Right cardiac atrium (tissue), 5 donors: ENCODE measurements at regions not wholly inside any gene's neighbourhood (a gene's known extent, or its start where the extent isn't known, plus 50 kb on each side); places are given as distances from the start of the nearest gene placed in this dataset.

ENCODE experiments used
- ATAC-seq, 2 donors: fragments of 200-7000 bp; cut with Tn5 transposase; one replicate each; pipeline versions ENCODE4 v1.8.0 to v1.9.1; 2020; ENCODE audit warnings: moderate library complexity in 2 of 2, mild to moderate bottlenecking in 1 of 2
- DNase-seq, 3 donors: peaks; one replicate each; pipeline ENCODE4 v3.0.0-alpha.2; 2020
- H3K27ac ChIP-seq: one replicate; pipeline ENCODE4 v1.5.1; 2013; ENCODE audit warnings: mild to moderate bottlenecking, low read length, control low read depth, moderate library complexity
- H3K27me3 ChIP-seq: one replicate; pipeline ENCODE4 v1.6.1; 2013; ENCODE audit not compliant: control insufficient read depth, insufficient read depth
- H3K4me1 ChIP-seq: one replicate; pipeline ENCODE4 v1.6.1; 2013; ENCODE audit warnings: low read length; ENCODE audit not compliant: control insufficient read depth, insufficient read depth
- H3K4me3 ChIP-seq: one replicate; pipeline ENCODE4 v1.5.1; 2013; ENCODE audit warnings: low read length, control low read depth
- H3K9me3 ChIP-seq: one replicate; pipeline ENCODE4 v1.6.1; 2013; ENCODE audit warnings: low read length; ENCODE audit not compliant: control insufficient read depth
- WGBS: extraction: QIAGEN DNeasy Blood & Tissue Kit; methylation state at CpG from one replicate; pipeline ENCODE4 v1.1.7; 2013; 5-methylcytosine and 5-hydroxymethylcytosine counted together
- intact Hi-C, 4 donors: fragments of 100-400 bp; cut with DNase I; formaldehyde crosslinking; loops; one replicate each; pipeline versions ENCODE4 v1.11.0 to v1.14.0; 2022 to 2023
- donor health status: healthy with polysubstance abuse.
- donor health status: DM: no; HTN: yes; CAD: no.
- donor health status: DM: no; HTN: no; CAD: no.
- donor health status: DM: no; HTN: yes; CAD: no; lungs with severe emphysema.
- donor health status: DM: yes; HTN: yes; CAD: no.

DNA sequence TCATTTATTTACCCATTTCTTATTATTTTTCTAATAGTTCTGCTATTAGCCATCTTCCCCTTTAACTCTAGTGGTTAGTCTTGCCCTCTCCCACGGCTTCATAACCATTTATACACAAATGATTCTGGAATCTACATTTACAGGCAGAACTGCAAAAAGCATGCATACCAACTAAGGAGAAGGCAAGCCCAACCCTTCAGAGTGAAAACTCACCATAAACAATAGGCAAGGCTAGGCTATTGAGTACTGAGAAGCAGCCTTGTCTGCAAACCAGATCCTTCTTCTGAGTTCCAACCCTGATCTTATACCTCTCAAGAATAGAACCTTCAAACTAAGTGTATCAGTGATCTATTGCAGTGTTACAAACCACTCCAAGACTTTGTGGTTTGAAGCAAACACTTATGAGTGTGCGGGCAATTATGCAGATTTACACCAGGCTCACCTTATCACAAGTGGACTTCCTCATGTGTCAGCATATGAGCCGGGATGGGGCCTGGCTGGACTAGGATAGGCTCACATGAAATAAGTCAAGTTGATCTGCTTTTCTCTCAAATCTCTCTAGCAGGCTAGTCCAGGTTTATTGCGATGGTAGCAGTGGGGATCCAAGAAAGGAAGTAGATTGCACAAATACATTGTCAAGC lies 896.9 kb upstream of the PHF14 start:
- 75% methylated on average over 4 of the region's 4 CpGs for WGBS
- ATAC-seq (no peak), DNase-seq (no peak)
- no peaks in the 10 kb centered on the region for H3K9me3 ChIP-seq
- no peaks in the 10 kb centered on the region for H3K4me1 ChIP-seq
- intact Hi-C loops = no loop called here
- H3K27me3 ChIP-seq = no peaks in the 10 kb centered on the region
- no peak overlapping the region for H3K4me3 ChIP-seq
- no peak overlapping the region for H3K27ac ChIP-seq

DNA sequence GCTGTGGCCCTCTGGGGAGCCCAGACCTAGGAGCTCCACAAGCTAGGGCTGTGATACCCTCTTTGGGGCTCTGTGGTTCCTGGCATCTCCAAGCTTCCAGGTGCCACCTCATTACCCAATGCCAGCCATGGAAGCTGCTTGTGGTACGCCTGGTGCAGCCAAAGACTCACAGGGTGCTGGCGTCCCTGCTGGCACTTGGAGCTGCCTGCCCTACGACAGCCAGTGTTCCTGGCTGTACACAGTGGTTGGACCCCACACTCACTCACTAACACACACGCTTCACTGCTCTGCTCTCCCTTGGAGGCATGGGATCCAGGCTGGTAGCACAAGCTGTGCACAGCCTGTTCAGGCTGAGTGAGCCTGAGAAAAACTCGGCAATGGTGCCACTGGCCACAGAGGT lies 894.1 kb upstream of the PHF14 start:
- 97% methylated on average over 5 of the region's 5 CpGs for WGBS
- Histone ChIP-seq H3K27ac (no peak overlapping the region), H3K9me3 (no peaks in the 10 kb centered on the region), H3K4me1 (no peaks in the 10 kb centered on the region), H3K4me3 (no peak overlapping the region), H3K27me3 (no peaks in the 10 kb centered on the region)
- no peak for ATAC-seq
- no peak for DNase-seq
- intact Hi-C loops = no loop called here

DNA sequence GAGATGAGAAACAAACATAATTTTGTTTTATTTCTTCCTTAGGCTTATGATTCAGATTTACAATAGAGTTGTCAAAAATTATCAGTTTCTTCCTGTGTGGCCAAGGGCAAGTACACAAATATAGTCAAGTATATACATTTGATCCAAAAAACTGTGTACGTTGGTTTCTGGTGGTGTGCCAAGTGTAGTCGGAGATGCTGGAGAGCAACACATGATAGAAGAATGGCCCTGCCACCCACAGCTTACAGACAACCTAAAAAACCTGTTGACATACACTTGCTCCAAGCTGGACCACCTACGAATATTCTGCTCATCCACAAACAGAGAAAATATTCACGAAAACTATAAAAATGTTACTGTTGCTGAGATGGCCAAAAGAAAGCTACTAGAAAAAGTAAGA lies 890.8 kb upstream of the PHF14 start:
- DNase-seq = no peak
- Histone ChIP-seq H3K27ac (no peak overlapping the region), H3K27me3 (no peaks in the 10 kb centered on the region), H3K4me3 (no peak overlapping the region), H3K4me1 (peaks cover 2% of the 10 kb centered on the region), H3K9me3 (no peaks in the 10 kb centered on the region)
- WGBS = 69% methylated on average over 4 of the region's 4 CpGs
- ATAC-seq = no peak
- intact Hi-C loops = no loop called here

GRCh38 chr7:10083766-10084165 lies 889.9 kb upstream of the PHF14 start:
- DNase-seq (no peak), ATAC-seq (no peak)
- no peak overlapping the region for H3K27ac ChIP-seq
- no peaks in the 10 kb centered on the region for H3K9me3 ChIP-seq
- intact Hi-C loops = no loop called here
- H3K27me3 ChIP-seq = no peaks in the 10 kb centered on the region
- 72% methylated on average over 4 of the region's 4 CpGs for WGBS
- H3K4me3 ChIP-seq = no peak overlapping the region
- peaks cover 2% of the 10 kb centered on the region for H3K4me1 ChIP-seq

DNA sequence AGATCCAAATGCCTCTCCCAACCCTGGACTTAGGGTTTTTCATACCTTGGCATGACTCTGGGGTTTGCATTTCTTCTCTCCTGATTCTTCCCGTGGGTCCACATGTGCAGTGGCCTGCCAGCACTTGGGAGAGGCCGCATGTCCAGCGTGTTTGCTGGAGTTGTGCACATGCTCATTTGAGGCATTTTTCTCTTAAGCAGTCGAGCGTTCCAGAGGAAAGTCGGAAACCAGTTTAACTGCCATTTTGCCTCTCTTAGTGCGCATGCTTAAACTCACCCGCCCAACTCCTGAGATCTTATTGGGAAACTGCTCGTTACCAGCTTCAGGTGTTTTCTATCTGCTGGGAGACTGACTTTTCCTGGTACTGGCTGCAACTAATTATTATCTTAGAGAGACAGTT lies 888.4 kb upstream of the PHF14 start:
- peaks cover 2% of the 10 kb centered on the region for H3K4me1 ChIP-seq

GRCh38 chr7:10100572-10100971 lies 873.1 kb upstream of the PHF14 start:
- no peak for DNase-seq
- no peaks in the 10 kb centered on the region for H3K4me1 ChIP-seq
- H3K27me3 ChIP-seq = no peaks in the 10 kb centered on the region
- ATAC-seq = no peak
- H3K4me3 ChIP-seq = no peak overlapping the region
- H3K9me3 ChIP-seq = no peaks in the 10 kb centered on the region
- no peak overlapping the region for H3K27ac ChIP-seq
- intact Hi-C loops = no loop called here
- 72% methylated on average over 2 of the region's 2 CpGs for whole genome bisulfite sequencing

More for the DNA sequence above, 888.4 kb upstream of the PHF14 start:
- H3K27me3 ChIP-seq = no peaks in the 10 kb centered on the region
- intact Hi-C loops = no loop called here
- no peaks in the 10 kb centered on the region for H3K9me3 ChIP-seq
- ATAC-seq = no peak
- no peak overlapping the region for H3K4me3 ChIP-seq
- H3K27ac ChIP-seq = no peak overlapping the region
- WGBS = 92% methylated on average over 9 of the region's 9 CpGs
- DNase-seq = no peak

DNA sequence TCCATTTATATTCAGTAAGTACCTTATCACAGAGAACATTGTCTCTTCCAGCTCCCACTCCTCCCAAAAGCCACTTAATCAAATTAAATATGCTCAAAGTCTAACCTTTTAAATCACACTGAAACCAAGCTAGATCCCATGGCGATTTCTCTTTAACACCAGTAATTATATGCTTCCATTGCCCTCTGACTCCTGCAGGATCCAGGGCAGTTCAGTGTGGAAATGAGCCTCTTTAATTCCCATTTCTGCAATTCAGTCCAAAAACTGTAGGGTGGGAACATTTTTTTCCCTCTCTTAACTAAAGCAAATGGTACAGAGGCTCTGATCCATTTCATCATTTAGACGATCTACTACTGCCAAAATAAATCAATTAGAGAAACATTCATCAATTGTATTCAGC lies 872.3 kb upstream of the PHF14 start:
- Histone ChIP-seq H3K4me1 (no peaks in the 10 kb centered on the region), H3K4me3 (no peak overlapping the region), H3K27me3 (no peaks in the 10 kb centered on the region), H3K9me3 (no peaks in the 10 kb centered on the region), H3K27ac (no peak overlapping the region)
- intact Hi-C loops = no loop called here
- ATAC-seq (no peak), DNase-seq (no peak)
- WGBS = 73% methylated on average over 2 of the region's 2 CpGs

DNA sequence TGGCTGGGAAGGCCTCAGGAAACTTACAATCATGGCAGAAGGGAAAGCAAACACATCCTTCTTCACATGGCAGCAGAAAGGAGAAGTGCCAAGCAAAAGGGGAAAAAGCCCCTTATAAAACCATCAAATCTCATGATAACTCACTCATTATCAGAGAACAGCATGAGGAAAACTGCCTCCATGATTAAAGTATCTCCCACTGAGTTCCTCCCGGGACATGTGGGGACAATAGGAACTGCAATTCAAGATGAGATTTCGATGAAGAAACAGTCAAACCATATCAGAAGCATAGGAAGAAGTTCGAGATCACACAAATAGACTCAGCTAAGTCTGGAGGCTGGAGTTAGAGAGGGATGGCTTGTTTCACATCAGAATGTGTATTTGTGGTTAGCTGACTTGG lies 869.4 kb upstream of the PHF14 start:
- H3K4me3 ChIP-seq = no peak overlapping the region
- WGBS = 71% methylated on average over 3 of the region's 3 CpGs

GRCh38 chr7:10106609-10107008 lies 867.1 kb upstream of the PHF14 start:
- no peak overlapping the region for H3K4me3 ChIP-seq
- 52% methylated on average over 1 of the region's 1 CpG for WGBS
- intact Hi-C loops = no loop called here
- ATAC-seq (no peak), DNase-seq (no peak)
- H3K27me3 ChIP-seq = no peaks in the 10 kb centered on the region
- no peaks in the 10 kb centered on the region for H3K9me3 ChIP-seq
- no peaks in the 10 kb centered on the region for H3K4me1 ChIP-seq
- no peak overlapping the region for H3K27ac ChIP-seq

More for the DNA sequence above, 869.4 kb upstream of the PHF14 start:
- Histone ChIP-seq H3K4me1 (no peaks in the 10 kb centered on the region), H3K27me3 (no peaks in the 10 kb centered on the region), H3K9me3 (no peaks in the 10 kb centered on the region), H3K27ac (no peak overlapping the region)
- intact Hi-C loops = no loop called here
- ATAC-seq (no peak), DNase-seq (no peak)

DNA sequence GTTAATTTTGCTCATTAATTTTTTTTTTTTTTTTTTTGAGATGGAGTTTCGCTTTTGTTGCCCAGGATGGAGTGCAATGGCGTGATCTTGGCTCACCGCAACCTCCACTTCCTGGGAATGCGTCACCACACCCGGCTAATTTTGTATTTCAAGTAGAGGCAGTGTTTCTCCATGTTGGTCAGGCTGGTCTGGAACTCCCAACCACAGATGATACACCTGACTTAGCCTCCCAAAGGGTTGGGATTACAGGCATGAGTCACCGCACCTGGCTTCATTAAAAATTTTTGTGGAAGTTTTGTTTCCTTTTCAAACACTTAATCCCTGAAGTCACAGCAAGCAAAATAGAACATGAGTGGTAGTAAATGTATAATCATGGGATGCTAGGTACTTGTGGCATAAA lies 857.2 kb upstream of the PHF14 start:
- Histone ChIP-seq H3K4me3 (no peak overlapping the region), H3K27me3 (no peaks in the 10 kb centered on the region), H3K9me3 (no peaks in the 10 kb centered on the region), H3K27ac (no peak overlapping the region), H3K4me1 (no peaks in the 10 kb centered on the region)
- 88% methylated on average over 6 of the region's 6 CpGs for WGBS
- intact Hi-C loops = no loop called here
- no peak for DNase-seq
- no peak for ATAC-seq

DNA sequence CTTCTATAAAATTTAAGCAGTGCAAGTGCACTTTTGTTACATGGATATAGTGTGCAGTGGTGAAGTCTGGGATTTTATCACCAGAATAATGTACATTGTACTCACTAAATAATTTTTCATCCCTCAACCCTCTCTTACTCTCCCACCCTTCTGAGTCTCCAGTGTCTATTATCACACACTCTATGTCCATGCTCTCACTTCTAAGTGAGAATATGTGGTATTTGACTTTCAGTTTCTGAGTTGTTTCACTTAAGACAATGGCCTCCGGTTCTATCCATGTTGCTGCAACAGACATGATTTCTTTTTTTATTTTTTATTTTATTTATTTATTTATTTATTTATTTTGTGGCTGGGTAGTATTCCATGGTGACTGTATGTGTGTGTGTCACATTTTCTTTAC lies 855.9 kb upstream of the PHF14 start:
- Histone ChIP-seq H3K4me1 (no peaks in the 10 kb centered on the region), H3K27ac (no peak overlapping the region), H3K27me3 (no peaks in the 10 kb centered on the region), H3K4me3 (no peak overlapping the region), H3K9me3 (no peaks in the 10 kb centered on the region)
- 91% methylated on average over 1 of the region's 1 CpG for WGBS
- ATAC-seq (no peak), DNase-seq (no peak)
- intact Hi-C loops = no loop called here

- no peak overlapping the region for H3K4me3 ChIP-seq
- no peaks in the 10 kb centered on the region for H3K4me1 ChIP-seq
- WGBS = 89% methylated on average over 2 of the region's 2 CpGs
- DNase-seq = no peak
- no peaks in the 10 kb centered on the region for H3K9me3 ChIP-seq
- ATAC-seq = no peak
- intact Hi-C loops = no loop called here
- no peak overlapping the region for H3K27ac ChIP-seq
- H3K27me3 ChIP-seq = no peaks in the 10 kb centered on the region
Observed at GRCh38 chr7:10120936-10121335, 852.7 kb upstream of the PHF14 start.
